Esophagus muscularis mucosa (tissue), 3 donors: ENCODE measurements at regions not wholly inside any gene's neighbourhood (a gene's known extent, or its start where the extent isn't known, plus 50 kb on each side); places are given as distances from the start of the nearest gene placed in this dataset.

Source experiments
- POLR2A ChIP-seq: fragments of 450-650 bp; IDR thresholded peaks from one replicate; pipeline ENCODE4 v1.6.1; 2017; ENCODE audit warnings: antibody characterized with exemption, moderate library complexity, mild to moderate bottlenecking, low read depth
- POLR2AphosphoS5 ChIP-seq, 2 donors: sonication (generic); formaldehyde crosslinking; IDR thresholded peaks; one replicate each; pipeline ENCODE4 v1.6.1; 2017; ENCODE audit warnings: antibody characterized with exemption in 2 of 2
- TF ChIP-seq, protein P1 (sequence below), 3 experiments: fragments of 200-600 bp in 2 of 3; fragments of 450-650 bp in 1 of 3; sonication (generic) in 2 of 3; IDR thresholded peaks; one replicate each; pipeline ENCODE4 v1.5.1; 2017 to 2019; ENCODE audit warnings: antibody characterized with exemption in 3 of 3, mild to moderate bottlenecking in 2 of 3, moderate library complexity in 1 of 3

- TF ChIP-seq, protein P1, sequence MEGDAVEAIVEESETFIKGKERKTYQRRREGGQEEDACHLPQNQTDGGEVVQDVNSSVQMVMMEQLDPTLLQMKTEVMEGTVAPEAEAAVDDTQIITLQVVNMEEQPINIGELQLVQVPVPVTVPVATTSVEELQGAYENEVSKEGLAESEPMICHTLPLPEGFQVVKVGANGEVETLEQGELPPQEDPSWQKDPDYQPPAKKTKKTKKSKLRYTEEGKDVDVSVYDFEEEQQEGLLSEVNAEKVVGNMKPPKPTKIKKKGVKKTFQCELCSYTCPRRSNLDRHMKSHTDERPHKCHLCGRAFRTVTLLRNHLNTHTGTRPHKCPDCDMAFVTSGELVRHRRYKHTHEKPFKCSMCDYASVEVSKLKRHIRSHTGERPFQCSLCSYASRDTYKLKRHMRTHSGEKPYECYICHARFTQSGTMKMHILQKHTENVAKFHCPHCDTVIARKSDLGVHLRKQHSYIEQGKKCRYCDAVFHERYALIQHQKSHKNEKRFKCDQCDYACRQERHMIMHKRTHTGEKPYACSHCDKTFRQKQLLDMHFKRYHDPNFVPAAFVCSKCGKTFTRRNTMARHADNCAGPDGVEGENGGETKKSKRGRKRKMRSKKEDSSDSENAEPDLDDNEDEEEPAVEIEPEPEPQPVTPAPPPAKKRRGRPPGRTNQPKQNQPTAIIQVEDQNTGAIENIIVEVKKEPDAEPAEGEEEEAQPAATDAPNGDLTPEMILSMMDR (IDR thresholded peaks at IDR 0.05) = no peak
- TF ChIP-seq POLR2A = no peak
- no peak for TF ChIP-seq POLR2AphosphoS5 (IDR thresholded peaks at IDR 0.05)
Measured at GRCh38 chr2:117656546-117656945, 157.9 kb upstream of the DDX18 start.
